GM21381 (cell line): ENCODE measurements at regions not wholly inside any gene's neighbourhood (a gene's known extent, or its start where the extent isn't known, plus 50 kb on each side); places are given as distances from the start of the nearest gene placed in this dataset.

ENCODE experiments used
- ATAC-seq: cut with Tn5 transposase; IDR thresholded peaks from one replicate; pipeline ENCODE4 v1.9.1; 2021; ENCODE audit warnings: mild to moderate bottlenecking, moderate library complexity; ENCODE audit not compliant: unreplicated experiment

GRCh38 chr13:68692049-68692448 is 1415.6 kb upstream of the ATXN8OS start:
- ATAC-seq = no peak

DNA sequence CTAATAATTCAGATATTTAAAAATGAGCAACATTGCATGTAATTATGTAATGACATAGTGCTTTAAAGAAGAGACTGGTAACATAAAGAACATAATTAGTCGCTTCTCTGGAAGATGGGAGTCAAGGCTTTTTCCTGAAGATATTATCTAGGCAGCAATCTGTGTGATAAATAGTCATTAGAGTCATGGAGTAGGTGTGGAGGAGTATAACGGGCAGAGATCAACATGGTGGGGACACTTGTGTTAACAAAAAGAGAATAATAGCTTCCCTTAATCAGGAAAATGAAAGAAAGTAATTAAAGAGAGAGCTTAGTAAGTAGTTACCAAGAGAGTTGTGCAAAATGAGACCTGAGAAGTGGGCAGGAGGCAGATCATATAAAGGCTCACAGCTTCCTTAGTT is 1417.1 kb upstream of the ATXN8OS start:
- ATAC-seq = no peak

- no peak for ATAC-seq
Measured at GRCh38 chr13:68676513-68677115, 1431.0 kb upstream of the ATXN8OS start.

DNA sequence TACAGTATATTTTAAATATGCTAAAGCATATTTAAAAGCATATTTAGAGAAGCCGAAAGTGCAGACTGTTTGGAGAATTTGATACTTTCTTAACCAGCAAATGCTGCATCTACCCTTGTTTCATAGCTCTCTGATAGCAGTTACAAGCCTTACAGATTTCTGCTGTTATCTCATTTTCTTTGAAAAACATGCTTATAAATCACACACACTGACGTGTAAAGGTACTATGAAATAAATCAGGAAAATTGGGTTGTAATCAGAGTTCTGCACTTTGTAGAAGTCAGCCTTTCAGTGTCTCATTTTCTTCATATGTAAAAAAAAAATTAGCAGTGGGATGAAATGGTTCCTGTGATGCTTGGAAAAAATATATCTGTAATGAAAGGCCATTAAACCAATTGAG is 1432.4 kb upstream of the ATXN8OS start:
- no peak for ATAC-seq

- ATAC-seq = no peak
Measured at GRCh38 chr13:68667863-68668262, 1437.7 kb upstream of the PCDH9 start.

- ATAC-seq = no peak
Measured at GRCh38 chr13:68666774-68667397, 1436.8 kb upstream of the PCDH9 start.

DNA sequence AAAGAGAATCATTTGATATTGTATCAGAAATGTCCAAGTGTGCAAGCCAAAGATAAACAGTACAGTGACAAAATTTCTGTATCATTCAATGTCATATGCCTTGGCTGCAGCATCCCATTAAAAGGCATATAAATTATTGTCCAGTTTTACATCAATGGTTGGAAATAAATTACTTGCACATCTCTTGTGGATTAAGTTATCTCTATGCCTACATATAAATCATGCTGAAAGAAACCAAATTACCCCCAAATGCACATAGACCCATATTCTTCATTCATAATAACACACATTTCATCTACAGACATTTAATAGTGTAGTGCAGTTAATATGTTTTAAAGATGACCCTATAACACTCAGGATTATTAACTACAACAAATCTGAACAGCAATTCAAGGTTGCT is 1415.7 kb upstream of the PCDH9 start:
- ATAC-seq = no peak

DNA sequence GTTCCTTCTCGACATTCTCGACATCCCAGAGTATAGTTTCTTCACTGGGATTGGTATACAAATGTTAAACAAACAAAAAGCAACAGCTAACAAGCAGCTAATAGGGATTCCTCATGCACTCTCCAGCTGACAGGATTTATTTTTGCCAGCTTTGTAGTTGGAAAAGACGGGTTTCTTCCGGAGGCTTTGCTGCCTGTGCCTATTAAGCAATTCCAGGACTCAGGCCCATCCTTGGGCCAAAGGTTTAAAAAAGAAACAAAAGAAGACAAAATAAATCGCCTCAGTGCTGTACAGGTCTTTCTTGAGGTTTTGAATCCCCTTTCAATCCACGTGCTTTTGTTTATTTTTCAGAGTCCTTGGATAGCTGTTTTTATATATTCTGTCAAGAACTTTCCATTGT is 1414.5 kb upstream of the PCDH9 start:
- ATAC-seq = no peak

GRCh38 chr13:68636784-68637183 is 1406.6 kb upstream of the PCDH9 start:
- no peak for ATAC-seq

- ATAC-seq = no peak
Measured at GRCh38 chr13:68628994-68629393, 1398.9 kb upstream of the PCDH9 start.

DNA sequence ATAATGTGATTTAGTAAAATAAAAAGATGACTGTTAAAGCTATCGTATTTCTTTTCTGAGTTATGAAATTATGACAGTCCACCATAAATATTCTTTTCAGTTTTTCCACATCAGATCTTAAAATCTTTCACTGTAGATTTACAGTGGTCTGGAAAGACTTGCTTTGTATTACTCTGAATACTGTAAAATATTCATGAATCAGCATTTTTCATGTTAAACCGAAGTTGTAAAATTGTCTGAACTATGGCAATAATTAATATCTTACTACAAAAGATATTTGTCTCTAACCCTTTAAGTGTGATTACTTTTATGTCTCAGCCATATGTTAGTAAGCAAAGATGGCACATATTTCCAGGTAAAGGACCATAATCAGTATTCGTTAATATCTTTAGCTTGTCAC is 1397.2 kb upstream of the PCDH9 start:
- ATAC-seq = no peak

DNA sequence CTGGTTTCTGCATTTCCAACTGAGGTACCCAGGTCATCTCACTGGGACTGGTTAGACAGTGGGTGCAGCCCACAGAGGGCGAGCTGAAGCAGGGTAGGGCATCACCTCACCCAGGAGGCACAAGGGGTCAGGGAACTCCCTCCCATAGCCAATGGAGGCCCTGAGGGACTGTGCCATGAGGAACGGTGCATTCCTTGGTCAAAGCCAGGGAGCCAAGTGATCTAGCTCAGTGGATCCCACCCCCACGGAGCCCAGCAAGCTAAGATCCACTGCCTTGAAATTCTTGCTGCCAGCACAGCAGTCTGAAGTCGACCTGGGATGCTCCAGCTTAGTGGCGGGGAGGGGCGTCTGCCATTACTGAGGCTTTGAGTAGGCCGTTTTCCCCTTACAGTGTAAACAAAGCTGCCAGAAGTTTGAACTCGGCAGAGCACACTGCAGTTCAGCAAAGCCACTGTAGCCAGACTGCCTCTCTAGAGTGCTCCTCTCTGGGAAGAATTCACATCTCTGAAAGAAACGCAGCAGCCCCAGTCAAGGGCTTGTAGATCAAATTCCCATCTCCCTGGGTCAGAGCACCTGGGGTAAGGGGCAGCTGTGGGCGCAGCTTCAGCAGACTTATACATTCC is 1386.6 kb upstream of the PCDH9 start:
- ATAC-seq = no peak

DNA sequence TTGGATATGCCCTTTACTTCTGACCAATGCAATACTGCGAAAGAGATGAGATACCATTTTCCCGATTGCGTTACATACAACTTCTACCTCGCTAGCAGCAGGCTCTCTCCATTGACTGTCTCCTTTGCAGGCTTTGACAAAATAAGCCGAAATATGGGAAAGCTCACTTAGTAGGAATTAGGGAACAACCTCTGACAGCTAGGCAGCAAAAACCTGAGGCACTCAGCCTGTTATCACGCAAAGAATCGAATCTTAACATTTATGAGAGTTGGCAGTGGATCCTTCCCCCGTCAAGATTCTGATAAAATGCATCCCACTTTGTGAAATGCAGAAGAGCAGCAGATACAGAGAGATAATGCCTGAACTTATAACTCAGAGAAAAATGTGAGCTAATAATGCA is 1379.5 kb upstream of the PCDH9 start:
- no peak for ATAC-seq

- ATAC-seq = no peak
Measured at GRCh38 chr13:68608147-68608546, 1378.0 kb upstream of the PCDH9 start.

DNA sequence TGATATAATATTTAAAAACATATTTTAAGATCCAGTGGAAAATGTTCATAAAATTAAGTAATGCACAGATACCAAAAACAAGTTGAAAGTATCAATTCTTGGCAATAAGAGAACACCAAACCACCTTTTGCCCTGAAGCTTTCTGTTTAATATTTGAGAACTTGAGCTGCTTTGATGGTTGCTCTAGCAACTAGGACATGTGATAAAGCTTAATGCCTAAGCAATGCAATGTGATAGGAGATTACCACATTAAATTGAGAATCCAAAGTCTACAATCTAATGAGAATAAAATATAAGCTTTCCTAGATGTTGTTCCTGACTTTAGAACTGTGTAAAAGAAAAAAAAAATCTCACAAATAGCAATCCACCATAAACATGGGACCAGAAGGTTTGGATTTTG is 1367.5 kb upstream of the PCDH9 start:
- no peak for ATAC-seq

DNA sequence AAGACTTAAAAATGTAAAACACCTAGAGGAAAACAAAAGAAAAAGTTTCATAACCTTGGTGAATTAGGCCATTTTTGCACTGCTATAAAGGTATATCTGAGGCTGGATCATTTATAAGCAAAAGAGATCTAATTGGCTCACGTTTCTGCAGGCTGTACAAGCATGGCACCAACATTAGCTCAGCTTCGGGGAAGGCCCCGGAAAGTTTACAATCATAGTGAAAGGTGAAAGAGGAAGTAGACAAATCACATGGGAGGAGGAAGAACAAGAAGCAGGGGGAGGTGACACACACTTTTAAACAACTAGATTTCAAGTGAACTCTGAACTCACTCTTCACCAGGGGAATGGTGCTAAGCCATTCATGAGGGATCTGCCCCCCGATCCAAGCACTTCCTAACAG is 1358.5 kb upstream of the PCDH9 start:
- peak; percentile 100 for ATAC-seq

DNA sequence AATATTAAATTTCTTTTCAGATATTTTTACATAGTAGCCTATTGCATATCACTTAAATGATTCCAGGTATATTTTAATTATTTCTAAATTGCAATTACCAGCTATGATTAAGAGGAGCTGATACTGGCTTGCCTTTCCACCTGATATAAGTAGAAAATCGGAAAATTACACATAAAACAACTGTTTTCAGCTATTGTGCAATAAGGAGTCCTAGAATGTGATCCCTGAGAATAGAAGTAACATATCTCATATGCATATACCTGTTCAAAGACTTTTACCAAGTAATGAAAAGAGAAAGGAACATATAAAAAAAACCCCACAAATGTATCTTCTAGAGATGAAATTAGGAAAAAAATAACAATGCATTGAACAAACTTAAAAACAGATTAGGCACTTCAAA is 1354.6 kb upstream of the PCDH9 start:
- ATAC-seq = no peak

DNA sequence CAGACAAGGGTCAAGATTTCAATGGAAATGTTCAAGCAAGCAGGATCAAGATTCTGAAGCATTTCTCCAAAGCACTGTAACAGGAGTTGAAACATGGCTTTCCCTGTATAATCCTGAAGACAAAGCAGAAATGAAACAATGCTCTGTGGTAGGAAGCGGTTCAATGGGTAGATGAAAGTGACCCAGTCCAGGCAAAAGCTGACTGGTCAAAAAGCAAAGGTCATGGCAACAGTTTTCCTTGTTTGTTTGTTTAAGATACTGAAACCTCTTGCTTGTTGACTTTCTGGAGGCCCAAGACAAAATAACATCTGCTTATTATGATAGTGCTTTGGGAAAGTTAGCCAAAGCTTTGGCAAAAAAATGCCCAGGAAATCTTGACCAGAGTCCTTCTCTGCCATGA is 1343.9 kb upstream of the PCDH9 start:
- no peak for ATAC-seq

DNA sequence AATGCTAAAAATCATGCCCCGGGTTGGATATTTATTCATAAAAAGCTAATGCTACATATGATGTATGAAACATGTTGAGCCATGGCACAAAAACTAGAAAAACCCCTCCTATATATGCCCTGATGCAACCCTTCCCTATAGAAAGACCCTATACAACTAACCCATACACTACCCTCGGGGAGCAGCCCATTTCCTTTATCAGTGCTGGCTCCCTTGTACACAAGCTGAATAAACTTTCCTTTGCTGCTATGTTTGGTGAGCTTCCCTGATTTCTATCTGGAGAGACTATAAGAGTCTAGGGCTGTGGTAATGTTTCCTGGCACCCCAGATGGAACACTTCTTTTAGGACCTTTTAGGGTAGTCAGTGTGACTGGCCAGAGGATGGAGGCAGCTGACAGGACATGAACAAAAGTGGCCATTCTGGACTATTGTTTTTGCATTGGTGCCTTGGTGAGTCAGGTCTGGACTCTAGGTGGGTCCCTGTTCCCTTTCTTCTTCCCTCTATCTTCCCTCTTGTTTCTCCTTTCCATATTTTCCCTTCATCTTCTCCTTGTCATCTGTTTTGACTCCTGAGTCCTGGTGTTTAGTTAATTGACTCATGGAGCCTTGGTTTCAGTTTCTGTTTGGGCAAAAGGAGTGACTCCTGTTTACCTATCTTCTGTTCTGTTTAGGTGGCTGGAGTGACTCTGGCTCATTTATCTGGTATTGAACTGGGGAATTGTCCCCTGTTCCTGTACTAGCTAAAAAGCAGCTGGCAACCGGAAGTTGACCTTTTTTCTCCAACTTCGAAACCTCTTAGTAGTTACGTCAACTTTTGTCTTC is 1321.8 kb upstream of the PCDH9 start:
- ATAC-seq = no peak

DNA sequence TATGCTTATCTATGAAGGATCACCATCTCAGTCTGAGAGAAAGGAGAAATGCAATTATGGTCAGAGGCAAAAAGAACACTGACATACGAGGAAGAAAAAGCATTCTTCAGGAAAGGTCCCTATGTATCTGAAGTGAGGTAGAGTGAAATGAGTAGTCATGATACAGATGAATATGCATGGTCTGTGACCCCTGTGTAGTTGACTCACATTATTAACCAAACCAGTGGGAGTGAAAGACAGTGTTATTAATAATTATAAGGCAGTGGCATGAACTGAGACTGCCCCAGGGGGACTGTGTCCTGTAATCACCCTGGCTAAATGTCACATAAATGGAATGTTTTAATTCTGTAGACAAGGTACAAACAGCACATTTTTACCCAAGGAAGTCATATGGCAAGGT is 1320.2 kb upstream of the PCDH9 start:
- no peak for ATAC-seq

DNA sequence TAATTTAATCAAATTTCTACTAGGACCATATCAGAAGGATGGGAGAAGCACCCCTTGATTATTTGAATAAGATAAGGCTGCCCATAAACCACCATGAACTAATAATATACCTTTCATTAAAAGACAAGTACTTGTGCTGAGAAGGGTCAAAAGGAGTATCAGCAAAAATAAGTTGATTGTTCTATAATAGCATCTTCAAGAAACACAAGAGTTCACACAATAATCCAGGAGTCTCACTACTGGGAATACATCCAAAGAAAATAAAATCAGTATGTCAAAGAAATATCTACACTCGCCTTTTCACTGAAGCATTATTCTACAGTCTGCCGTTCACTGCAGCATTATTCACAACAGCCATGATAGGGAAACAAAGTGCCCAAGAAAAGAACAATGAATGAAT is 1310.1 kb upstream of the PCDH9 start:
- no peak for ATAC-seq

DNA sequence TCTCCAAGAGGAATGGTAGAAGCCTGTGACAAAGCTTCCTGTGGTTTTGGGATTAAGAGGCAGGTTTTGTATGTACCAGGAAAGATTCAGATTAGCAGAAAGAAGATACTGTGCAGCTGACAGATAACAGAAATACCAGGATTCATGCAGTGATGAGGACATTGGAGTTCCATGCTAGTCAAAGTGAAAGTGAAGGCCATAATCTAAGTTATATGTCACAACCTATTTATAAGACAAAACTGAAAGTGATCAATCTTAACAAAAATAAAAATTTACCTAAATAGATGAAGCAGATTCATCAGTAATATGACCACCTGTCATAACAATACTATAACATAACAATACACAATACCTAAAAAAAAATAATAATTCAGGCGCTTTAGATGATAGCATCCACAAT is 1305.2 kb upstream of the PCDH9 start:
- peak; percentile 78 for ATAC-seq
